GM18873 (cell line): ENCODE measurements at regions not wholly inside any gene's neighbourhood (a gene's known extent, or its start where the extent isn't known, plus 50 kb on each side); places are given as distances from the start of the nearest gene placed in this dataset.
"Not testable (repeated sequence)": the region's sequence is repeated elsewhere in the genome, so short reads cannot be mapped to it uniquely, and the experiment has no call there.

Source experiments
- ATAC-seq: cut with Tn5 transposase; IDR thresholded peaks from one replicate; pipeline ENCODE4 v1.9.1; 2021; ENCODE audit warnings: mild to moderate bottlenecking, moderate library complexity, moderate number of reproducible peaks; ENCODE audit not compliant: unreplicated experiment, low FRiP score

DNA sequence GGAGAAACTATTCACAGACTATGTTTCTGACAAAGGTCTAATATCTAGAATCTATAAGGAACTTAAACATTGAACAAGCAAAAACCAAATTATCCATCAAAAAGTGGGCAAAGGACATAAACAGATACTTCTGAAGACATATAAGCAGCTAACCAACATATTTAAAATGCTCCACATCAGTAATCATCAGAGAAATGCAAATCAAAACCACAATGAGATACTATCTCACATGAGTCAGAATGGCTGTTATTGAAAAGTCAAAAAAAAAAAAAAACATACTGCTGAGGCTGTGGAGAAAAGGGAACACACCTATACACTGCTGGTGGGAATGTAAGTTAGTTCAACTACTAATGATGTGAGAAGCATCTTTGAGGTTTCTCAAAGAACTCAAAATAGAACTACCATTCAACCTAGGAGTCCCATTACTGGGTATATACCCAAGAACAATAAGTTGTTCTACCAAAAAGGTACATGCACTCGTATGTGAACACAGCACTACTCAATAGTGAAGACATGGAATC is 220.4 kb upstream of the TFPI start:
- ATAC-seq: no peak

GRCh38 chr2:187775196-187775595 is 221.0 kb upstream of the TFPI start:
- ATAC-seq: no peak

GRCh38 chr2:187775651-187776050 is 221.4 kb upstream of the TFPI start:
- no peak for ATAC-seq

- no peak for ATAC-seq
Measured at GRCh38 chr2:187782301-187782700, 228.1 kb upstream of the TFPI start.

GRCh38 chr2:187783446-187783845 is 229.2 kb upstream of the TFPI start:
- no peak for ATAC-seq

GRCh38 chr2:187784138-187784537 is 229.9 kb upstream of the TFPI start:
- not testable (repeated sequence) for ATAC-seq

GRCh38 chr2:187799601-187800000 is 245.4 kb upstream of the TFPI start:
- no peak for ATAC-seq

DNA sequence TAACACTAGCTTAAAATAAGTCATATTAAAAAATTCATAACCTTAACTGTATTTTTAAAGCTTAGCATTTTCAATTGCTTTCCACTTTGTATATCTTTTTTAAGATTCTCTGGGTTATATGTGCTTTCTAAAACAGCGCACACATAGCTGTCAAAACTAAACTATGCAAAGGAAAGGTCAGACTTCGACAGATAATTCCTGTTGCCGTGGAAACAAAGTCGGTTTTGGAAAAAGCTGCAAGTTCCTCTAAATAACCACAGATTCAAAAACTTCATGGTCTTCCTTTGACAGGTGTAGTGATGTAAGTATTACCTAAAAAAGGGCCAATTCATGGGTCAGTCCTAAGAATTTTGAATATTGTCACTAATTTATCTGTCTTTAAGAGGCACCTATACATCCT is 249.6 kb upstream of the TFPI start:
- no peak for ATAC-seq

DNA sequence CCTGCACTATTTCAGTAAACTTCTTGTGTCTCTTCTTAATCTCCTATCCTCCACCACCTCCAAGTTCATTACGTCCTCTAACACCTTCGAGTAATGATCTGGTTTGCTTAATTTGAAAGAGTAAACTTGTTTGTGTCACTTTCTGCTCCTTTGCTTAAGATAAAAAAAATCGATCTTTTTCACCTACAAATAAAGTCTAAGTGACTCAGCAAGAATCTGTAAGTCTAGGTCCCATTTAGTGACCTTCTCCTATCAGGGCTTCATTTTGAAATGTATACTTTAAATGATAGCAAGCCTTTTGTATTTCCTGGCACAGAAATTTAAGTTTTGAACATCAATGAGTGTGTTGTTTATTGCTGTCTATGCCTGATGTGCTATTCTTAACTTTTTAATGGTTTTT is 260.9 kb upstream of the TFPI start:
- no peak for ATAC-seq

GRCh38 chr2:187819624-187820023 is 265.4 kb upstream of the TFPI start:
- ATAC-seq: no peak

- no peak for ATAC-seq
Measured at GRCh38 chr2:187825108-187825507, 270.9 kb upstream of the TFPI start.

- no peak for ATAC-seq
Measured at GRCh38 chr2:187826023-187826422, 271.8 kb upstream of the TFPI start.

DNA sequence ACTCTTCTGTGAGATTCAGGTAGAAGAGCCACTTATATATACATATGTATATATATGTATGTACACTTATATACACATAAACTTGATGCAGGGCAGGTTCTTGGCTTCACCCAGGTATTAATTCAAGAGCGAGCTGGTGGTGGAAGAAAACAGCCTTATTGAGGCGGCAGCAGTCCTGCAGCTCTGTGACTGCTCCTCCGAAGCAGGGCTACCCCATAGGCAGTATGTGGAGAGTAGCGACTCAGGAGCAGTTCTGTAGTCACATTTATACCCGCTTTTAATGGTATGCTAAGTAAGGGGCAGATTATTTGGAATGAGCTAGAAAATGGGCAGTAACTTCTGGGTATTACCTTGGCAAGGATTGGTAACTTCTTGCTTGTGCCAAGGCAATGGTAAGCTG is 280.6 kb upstream of the TFPI start:
- no peak for ATAC-seq

DNA sequence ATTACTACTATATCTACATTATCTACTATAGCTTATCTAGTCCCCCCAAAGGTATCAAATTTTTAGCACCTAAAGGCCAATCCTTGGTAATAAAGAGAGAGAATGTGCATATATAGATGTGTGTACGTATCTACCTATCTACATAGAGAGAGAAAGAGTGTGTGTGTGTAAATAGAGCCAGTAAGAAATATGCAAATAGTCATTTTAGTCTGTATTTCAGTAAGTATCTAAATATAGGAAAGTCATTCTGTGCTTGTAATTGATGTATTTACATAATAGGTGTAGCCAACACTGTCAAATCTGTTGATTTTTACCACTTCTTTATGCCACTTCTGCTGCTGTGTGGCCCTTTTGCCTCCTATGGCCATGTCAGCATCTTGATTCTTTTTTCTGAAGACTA is 284.5 kb upstream of the TFPI start:
- ATAC-seq: no peak

DNA sequence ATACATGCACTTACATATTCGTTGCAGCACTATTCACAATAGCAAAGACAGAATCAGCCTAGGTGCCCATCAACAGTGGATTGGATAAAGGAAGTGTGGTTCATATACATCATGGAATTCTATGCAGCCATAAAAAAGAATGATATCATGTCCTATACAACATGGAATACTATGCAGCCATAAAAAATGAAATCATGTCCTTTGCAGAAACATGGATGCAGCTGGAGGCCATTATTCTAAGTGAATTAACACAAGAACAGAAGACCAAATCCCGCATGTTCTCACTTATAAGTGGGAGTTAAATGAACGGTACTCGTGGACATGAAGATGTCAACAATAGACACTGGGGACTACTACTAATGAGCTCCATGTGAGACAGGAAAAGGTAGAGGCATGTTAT is 288.1 kb upstream of the TFPI start:
- ATAC-seq: no peak

DNA sequence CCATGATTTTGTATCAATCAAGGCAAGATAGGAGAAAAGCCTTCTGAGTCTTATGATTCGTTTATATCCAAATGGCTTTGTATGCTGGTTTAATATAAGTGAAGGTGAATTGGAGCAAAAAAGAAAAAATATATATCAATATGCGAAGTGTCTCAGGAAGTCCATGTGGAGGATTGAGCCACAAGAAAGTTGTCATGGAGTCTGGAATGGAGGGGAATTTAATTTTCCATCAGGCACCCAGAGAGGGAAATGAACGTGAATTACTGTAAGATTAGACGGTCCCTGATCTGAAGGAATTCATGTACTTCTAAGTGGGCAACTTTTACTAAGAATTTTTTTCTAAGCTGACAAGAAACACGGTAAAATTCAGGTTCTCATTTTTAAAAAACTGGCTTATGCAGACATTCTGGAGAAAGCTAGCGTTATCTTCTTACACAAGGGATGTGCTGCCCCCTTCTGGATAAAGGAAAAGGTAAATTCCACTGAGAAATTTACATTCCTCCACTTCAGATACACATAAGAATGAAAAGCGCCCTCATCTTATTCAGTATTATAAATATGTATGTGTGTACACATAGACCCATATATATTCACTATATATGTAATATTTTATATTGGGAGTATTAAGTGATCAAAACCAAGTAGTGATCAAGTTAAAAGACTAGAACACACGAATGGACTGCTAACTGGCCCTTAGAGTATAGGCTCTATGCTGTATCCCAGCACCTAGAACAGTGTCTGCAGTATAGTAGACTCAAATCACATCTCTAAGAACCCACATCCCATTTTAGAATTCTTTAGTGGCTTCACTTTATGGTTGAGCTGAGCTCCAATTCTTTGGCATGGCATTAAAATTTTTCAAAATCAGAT is 289.0 kb upstream of the TFPI start:
- peak; percentile 72 for ATAC-seq

DNA sequence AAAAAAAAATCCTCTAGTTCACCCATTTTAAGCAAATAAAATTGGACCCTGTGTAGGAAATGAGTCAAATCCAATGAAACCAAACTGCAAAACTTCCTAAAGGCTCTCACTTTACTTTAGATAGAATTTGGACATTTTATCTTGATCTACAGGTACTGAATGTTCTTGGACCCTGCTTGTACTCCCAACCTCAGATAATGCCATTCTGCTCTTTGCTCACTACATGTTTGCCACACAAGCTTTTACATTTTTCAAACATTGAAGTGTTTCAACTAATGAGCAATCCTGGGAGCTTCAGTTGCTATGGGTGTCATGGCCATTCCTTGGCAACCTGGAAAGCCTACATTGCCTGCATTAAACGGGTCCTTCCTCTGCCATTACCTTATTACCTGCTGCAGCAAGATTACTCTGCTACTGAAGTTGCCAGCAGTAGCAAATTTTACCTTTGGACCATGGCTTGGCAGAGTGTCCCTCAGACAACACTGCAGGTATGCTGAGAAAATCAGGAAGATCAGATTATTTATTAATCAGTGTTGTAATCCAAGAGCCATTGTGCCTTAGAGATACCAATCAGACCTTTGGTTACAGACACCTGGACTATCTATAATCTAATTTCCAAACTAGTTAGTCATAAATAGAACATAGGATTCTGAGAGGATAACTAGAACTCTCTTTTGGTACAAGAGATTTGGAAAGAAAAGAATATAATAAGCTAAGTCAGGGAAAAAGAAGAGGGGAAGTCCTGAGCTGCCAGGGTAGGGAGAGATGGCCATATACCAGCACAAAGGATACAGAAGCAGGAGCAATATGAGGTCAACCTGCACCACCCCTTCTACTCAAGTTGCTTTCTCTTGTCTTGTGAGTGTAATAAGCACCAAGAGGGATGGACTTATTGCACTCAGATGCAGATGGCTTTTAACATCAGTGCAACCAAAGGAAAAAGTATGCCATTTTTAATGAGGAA is 293.3 kb upstream of the TFPI start:
- ATAC-seq: no peak

- ATAC-seq: no peak
Measured at GRCh38 chr2:187851955-187852561, 297.8 kb upstream of the TFPI start.

GRCh38 chr2:187853381-187853791 is 299.2 kb upstream of the TFPI start:
- ATAC-seq: no peak

GRCh38 chr2:187854801-187855200 is 300.6 kb upstream of the TFPI start:
- ATAC-seq: no peak

- no peak for ATAC-seq
Measured at GRCh38 chr2:187855689-187856088, 301.5 kb upstream of the TFPI start.
